Mesothelial cell of epicardium (in vitro differentiated cells): ENCODE measurements at regions not wholly inside any gene's neighbourhood (a gene's known extent, or its start where the extent isn't known, plus 50 kb on each side); places are given as distances from the start of the nearest gene placed in this dataset.

Experiments
- DNase-seq, 2 experiments: peaks; one replicate each; pipeline ENCODE4 v3.0.0; 2021; ENCODE audit warnings: low spot score in 2 of 2; ENCODE audit not compliant: unreplicated experiment in 2 of 2
- H3K27ac Mint-ChIP-seq: 2 replicates; pipeline ENCODE4 v1.8.0; 2021; ENCODE audit warnings: mixed read lengths
- H3K27me3 Mint-ChIP-seq: 2 replicates; pipeline ENCODE4 v1.8.0; 2021; ENCODE audit warnings: low read depth, mixed read lengths
- H3K36me3 Mint-ChIP-seq: 2 replicates; pipeline ENCODE4 v1.8.0; 2021; ENCODE audit warnings: mixed read lengths
- H3K4me1 Mint-ChIP-seq: 2 replicates; pipeline ENCODE4 v1.8.0; 2021; ENCODE audit warnings: mixed read lengths
- H3K4me3 Mint-ChIP-seq: 2 replicates; pipeline ENCODE4 v1.8.0; 2021; ENCODE audit warnings: mild to moderate bottlenecking, moderate library complexity, mixed read lengths
- H3K9me3 Mint-ChIP-seq: 2 replicates; pipeline ENCODE4 v1.8.0; 2021; ENCODE audit warnings: mixed read lengths
- TF ChIP-seq, protein P1 (sequence below): fragments of 200-600 bp; sonication (generic); IDR thresholded peaks from one replicate; pipeline ENCODE4 v1.5.0; 2021; ENCODE audit warnings: antibody characterized with exemption; ENCODE audit not compliant: unreplicated experiment

DNA sequence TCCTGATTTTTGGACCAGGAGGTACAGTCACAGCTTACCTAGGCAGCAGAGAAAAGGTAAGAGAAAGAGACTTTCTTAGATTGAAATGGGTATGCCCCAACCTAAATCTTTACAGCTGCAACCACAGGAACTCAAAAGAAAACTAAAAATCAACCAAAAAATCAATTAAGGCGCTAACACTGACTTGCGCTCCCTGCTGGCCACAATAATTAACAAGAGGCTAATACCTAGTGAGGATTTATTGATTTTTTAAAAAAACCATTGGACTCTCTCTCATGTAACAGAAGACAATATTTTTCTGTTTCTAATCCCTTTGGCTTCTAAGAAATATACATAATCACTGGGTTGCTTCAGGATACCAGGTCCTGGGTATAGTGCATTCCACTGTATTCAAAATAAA lies 153.9 kb upstream of the TENM3 start:
- H3K4me3 Mint-ChIP-seq, result no peak overlapping the region
- H3K27me3 Mint-ChIP-seq, result no peaks in the 10 kb centered on the region
- H3K36me3 Mint-ChIP-seq, result no peaks in the 10 kb centered on the region
- H3K4me1 Mint-ChIP-seq, result peaks cover 23% of the 10 kb centered on the region
- H3K27ac Mint-ChIP-seq, result no peak overlapping the region
- H3K9me3 Mint-ChIP-seq, result no peaks in the 10 kb centered on the region
- TF ChIP-seq, protein P1, sequence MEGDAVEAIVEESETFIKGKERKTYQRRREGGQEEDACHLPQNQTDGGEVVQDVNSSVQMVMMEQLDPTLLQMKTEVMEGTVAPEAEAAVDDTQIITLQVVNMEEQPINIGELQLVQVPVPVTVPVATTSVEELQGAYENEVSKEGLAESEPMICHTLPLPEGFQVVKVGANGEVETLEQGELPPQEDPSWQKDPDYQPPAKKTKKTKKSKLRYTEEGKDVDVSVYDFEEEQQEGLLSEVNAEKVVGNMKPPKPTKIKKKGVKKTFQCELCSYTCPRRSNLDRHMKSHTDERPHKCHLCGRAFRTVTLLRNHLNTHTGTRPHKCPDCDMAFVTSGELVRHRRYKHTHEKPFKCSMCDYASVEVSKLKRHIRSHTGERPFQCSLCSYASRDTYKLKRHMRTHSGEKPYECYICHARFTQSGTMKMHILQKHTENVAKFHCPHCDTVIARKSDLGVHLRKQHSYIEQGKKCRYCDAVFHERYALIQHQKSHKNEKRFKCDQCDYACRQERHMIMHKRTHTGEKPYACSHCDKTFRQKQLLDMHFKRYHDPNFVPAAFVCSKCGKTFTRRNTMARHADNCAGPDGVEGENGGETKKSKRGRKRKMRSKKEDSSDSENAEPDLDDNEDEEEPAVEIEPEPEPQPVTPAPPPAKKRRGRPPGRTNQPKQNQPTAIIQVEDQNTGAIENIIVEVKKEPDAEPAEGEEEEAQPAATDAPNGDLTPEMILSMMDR, result no peak
- no peak for DNase-seq

DNA sequence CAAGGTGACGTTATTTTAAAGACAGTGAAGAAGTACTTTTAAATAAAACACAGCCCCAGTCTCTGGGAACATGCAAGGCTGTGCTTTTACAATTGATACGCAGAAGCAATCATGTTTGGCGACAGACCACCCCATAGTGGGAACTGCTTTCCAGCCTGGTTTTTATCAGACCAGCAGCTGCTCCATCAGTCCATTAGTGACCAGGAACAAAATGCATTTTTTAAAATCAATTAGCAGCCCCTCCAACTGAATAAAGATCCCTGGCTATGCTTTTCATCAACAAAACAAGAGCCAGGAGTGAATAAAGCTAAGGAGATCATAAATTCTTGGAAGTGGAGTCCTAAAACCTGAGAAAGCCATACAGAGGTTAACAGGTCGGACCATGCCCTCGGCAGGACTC lies 153.0 kb upstream of the TENM3 start:
- peaks cover 7% of the 10 kb centered on the region for H3K9me3 Mint-ChIP-seq
- H3K4me3 Mint-ChIP-seq, result no peak overlapping the region
- H3K36me3 Mint-ChIP-seq, result no peaks in the 10 kb centered on the region
- peaks cover 17% of the 10 kb centered on the region for H3K4me1 Mint-ChIP-seq
- no peaks in the 10 kb centered on the region for H3K27me3 Mint-ChIP-seq
- no peak for DNase-seq
- TF ChIP-seq, protein P1, result no peak
- H3K27ac Mint-ChIP-seq, result no peak overlapping the region

DNA sequence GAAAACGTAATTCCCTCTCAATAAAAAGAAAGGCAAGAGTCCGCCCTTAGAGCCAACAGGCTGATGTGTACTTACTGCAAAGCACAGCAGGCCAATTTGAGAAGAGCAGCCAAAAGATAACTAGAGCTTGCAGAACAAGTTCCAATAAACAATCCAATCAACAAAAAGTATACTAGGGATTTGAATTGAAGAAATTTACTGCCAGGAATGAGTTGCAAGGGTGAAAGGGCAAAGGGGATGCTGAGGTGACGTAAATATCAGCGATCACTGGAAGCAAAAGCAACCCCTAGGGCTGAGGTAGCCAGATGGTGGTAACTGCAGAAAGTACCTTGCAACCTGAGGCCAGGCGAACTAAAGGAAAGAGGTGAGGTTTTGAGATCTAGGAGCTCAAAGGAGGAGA lies 152.1 kb upstream of the TENM3 start:
- TF ChIP-seq, protein P1, result no peak
- H3K27me3 Mint-ChIP-seq, result no peaks in the 10 kb centered on the region
- DNase-seq, result no peak
- no peaks in the 10 kb centered on the region for H3K36me3 Mint-ChIP-seq
- peaks cover 13% of the 10 kb centered on the region for H3K4me1 Mint-ChIP-seq
- no peak overlapping the region for H3K27ac Mint-ChIP-seq
- H3K9me3 Mint-ChIP-seq, result peaks cover 10% of the 10 kb centered on the region
- no peak overlapping the region for H3K4me3 Mint-ChIP-seq

DNA sequence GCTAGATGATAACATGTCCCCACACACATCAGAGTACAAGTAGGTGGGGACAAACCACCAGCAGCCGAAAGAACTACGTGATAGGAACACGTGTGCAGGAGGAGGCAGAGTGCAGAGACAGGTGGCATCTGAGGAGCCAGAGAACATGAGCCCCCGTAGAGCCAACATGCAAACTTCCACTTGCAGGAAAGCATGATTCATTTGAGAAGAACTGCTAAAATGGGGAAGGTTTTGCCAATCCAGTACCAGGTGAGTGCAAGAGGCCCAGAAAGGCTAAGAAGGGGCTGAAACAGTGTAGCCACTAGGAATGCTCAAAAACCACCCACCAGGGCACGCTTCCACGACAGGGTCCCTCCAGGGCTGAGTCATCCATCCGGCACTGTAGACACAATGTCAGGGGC lies 149.8 kb upstream of the TENM3 start:
- Mint-ChIP-seq H3K4me1 (peaks cover 10% of the 10 kb centered on the region), H3K27me3 (no peaks in the 10 kb centered on the region), H3K27ac (no peak overlapping the region), H3K9me3 (peaks cover 18% of the 10 kb centered on the region), H3K4me3 (no peak overlapping the region), H3K36me3 (peaks cover 3% of the 10 kb centered on the region)
- no peak for DNase-seq
- TF ChIP-seq, protein P1, result no peak

DNA sequence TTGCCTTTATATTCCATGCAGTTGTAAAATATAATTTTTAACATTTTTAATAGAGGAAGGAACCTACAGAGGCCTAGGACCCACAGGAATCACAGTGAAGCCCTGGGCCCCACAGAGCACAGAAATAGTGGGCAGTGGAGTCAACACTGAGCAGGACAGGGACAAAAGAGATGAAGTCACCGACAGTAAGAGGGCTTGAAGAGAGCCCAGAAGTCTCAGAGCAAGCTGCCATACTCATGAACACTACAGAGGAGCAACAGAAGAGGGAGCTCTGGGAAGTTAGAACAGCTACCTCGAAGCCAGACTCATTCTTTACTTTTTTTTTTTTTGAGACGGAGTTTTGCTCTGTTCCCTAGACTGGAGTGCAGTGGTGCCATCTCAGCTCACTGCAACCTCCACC lies 149.3 kb upstream of the TENM3 start:
- no peak overlapping the region for H3K27ac Mint-ChIP-seq
- no peak overlapping the region for H3K4me3 Mint-ChIP-seq
- H3K4me1 Mint-ChIP-seq, result peaks cover 10% of the 10 kb centered on the region
- DNase-seq, result no peak
- H3K27me3 Mint-ChIP-seq, result no peaks in the 10 kb centered on the region
- TF ChIP-seq, protein P1, result no peak
- H3K36me3 Mint-ChIP-seq, result peaks cover 3% of the 10 kb centered on the region
- H3K9me3 Mint-ChIP-seq, result peaks cover 20% of the 10 kb centered on the region

DNA sequence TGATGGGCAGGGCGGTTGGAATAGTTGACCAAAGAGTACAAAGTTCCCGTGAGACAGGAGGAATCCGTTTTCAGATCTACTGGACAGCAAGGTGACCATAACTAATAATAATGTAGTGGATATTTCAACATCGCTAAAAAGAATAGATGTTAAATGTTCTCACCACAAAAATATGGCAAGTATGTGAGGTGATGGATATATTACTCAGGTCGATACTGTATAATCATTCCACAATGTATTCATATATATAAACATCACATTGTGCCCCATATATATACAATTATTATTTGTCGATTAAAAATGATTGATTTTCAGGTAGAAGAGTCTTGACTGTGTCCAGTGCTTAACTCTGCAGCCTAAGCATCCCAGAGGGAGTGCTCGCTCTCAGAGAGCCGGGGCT lies 141.6 kb upstream of the TENM3 start:
- H3K36me3 Mint-ChIP-seq, result peaks cover 3% of the 10 kb centered on the region
- TF ChIP-seq, protein P1, result no peak
- DNase-seq, result no peak
- no peaks in the 10 kb centered on the region for H3K27me3 Mint-ChIP-seq
- no peak overlapping the region for H3K27ac Mint-ChIP-seq
- H3K4me1 Mint-ChIP-seq, result peaks cover 2% of the 10 kb centered on the region
- H3K9me3 Mint-ChIP-seq, result peaks cover 10% of the 10 kb centered on the region
- no peak overlapping the region for H3K4me3 Mint-ChIP-seq
